SH-SY5Y (cell line): ENCODE measurements at regions not wholly inside any gene's neighbourhood (a gene's known extent, or its start where the extent isn't known, plus 50 kb on each side); places are given as distances from the start of the nearest gene placed in this dataset.

Source experiments
- GATA2 ChIP-seq: IDR thresholded peaks from 2 replicates; pipeline ENCODE4 v1.6.1; 2011; ENCODE audit warnings: mild to moderate bottlenecking, low read depth, low read length
- GATA3 ChIP-seq: IDR thresholded peaks from 2 replicates; pipeline ENCODE4 v1.6.1; 2011; ENCODE audit warnings: low read depth, mild to moderate bottlenecking, low read length, moderate library complexity

DNA sequence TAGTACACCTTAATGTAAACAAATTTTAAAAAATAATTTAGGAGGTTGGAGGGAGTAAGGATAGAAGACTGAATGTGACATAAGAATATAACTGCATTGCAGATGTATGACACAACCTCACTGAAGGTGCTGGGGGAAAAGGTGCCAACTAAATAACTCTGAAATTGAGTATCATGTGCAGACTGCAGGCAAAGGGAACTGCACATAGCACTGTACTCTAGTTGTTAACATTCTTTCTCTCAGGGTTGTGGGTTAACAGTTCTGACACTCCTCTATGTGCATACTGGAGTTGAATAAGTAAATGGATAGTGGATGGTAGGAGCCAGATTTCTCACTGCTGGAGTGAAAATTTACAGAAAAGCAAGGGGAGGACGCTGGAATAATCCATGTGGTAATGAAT, 451.9 kb upstream of the CDH4 start:
- TF ChIP-seq GATA3 (no peak), GATA2 (no peak)

DNA sequence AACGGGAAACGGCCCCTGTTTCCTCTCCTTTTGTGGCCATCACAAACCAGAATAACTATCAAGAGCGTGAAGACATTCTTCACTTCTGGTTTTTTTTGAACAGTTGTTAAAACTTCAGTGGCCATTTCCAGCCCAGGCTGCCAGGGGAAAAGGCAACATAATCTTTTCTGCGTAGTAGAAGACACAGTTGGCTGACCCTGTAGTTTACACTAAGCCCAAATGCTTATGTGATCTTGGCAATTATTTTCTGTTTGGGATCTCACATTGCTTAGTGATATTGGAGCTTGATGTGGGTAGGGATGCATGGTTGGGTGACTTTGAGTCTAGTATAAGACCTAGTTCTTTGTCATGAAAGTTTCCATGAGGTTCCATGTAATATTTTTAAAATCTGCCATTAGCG, 449.4 kb upstream of the CDH4 start:
- TF ChIP-seq GATA2 (no peak), GATA3 (no peak)

DNA sequence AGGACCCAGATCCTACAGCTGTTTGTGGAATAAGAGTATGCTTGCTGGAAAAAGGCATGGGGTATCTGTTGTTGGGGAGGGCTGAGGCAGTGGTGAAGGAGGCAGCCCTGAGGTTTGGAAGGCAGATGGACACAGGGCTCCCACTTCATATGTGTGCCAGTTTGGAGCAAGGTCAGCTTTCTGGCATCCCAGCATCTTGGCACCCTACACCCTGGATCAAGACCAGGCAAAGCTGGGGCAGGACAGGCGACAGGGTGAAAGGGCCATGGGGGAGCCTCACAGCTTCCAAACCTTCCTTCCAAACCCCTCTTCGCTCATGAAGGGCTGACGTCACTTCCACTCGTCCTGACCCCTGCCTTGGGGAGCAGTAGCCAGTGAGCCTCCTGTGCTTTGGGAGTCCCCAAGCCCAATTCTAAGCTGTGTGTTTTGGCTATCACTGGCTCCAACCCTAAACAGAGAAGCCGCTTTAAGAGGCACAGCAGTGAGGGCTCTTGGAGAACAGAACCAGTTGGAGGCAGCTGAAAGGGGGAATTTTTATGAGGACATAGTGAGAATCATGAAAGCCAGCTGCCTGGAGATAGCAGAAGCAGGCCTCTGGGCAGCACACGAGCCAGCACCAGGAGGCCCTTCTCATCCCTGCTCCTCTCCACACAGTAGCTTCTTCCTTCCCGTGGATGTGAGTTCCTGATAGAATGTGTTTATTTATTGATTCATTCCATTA, 448.6 kb upstream of the CDH4 start:
- no peak for TF ChIP-seq GATA2
- no peak for TF ChIP-seq GATA3

DNA sequence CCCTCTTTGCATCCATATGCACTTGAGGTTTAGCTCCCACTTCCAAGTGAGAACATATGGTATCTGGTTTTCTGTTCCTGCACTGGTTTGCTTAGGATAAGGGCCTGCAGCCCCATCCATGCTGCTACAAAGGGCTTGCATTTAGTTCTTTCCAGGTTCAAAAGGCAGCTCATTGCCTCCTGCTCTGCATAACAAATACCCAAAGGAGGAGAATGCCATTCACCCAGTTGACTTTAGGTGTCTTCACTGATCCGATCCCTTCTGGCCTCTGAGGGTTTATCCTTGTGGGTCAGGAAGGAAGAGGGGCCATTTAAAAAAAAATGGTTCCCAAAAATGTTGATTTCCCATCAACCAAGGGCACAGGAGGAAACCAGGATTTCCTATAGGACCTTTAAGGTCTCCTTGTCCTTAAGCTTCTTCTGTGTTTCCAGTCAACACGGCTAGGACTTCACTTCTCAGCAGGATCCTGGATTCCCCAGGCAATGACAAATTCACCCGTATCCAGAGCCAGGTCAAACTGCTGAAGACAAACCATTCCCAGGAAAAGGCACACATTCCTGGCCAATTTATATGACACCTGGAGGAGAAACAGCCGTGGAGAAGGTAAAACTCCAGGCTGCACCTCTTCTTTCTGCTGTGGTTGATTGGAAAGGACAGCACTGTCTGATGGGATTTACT, 447.7 kb upstream of the CDH4 start:
- TF ChIP-seq GATA2 (no peak), GATA3 (no peak)

DNA sequence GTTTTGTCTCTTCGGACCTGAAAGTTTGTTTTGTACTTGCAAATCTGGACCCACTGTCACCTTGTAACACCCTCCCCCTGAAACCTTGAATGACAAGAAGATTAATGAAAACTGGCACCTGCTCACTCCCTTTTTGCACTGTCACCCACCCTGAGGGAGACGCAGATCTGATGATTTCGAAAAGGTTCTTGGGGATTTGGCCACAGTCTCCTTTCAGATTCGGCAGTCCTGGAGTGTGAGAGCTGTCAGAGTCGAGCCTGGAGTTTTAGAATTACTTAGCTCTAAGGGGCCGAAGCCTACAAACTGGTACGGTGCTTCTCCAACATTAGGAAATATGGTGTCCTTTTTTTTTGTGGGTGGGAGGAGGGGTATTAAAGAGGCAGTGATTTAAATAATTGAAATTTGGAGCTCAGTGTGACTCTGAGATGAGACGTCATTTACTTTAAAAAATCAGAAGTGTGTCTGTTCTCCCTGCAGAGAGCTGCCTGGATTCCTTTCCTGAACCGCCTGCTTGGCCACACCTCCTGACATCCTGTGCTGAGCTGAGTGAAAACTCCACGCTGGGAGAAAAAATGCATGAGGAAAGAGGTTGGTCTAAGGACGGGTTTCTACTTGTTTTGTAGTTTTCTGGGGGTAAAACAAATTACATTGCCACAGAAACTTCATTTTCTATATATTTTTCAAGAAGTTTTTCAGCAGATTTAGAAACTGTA, 447.0 kb upstream of the CDH4 start:
- TF ChIP-seq GATA2, result no peak
- TF ChIP-seq GATA3, result no peak

DNA sequence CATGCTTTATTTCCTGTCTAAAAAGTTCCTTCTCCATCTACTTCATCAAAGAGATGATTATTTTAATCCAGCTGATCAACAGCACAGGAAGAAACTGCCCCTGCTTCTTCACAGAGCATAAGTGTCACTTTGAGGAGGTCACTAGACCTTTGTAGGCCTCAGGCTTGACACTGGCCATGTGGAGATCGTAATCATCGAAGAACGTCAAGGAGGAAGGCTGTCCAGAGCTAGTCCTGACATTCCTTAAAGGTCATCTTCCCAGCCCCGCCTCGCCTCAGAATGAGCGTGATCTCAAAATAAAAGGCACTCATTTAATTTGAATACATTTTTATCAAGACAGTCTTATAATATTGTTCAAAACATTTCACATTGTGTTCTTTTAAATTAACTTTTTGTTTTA, 445.7 kb upstream of the CDH4 start:
- TF ChIP-seq GATA3 (no peak), GATA2 (no peak)

DNA sequence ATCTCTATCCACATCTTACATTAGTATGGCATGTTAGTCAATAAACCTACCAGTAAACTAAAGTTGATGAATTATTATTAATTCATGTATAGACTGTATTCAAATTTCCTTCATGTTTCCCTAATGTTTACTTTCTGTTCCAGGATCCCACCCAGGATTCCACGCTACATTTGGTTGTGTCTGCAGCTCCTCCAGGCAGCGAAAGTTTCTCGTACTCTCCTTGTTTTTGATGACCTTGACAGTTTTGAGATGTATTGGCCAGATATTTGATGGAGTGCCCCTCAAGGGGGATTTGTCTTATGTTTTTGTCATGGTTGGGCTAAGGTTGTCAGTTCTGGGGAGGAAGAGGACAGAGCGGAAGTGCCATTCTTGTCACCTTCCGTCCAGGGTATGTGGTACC, 445.2 kb upstream of the CDH4 start:
- TF ChIP-seq GATA2 (no peak), GATA3 (no peak)

DNA sequence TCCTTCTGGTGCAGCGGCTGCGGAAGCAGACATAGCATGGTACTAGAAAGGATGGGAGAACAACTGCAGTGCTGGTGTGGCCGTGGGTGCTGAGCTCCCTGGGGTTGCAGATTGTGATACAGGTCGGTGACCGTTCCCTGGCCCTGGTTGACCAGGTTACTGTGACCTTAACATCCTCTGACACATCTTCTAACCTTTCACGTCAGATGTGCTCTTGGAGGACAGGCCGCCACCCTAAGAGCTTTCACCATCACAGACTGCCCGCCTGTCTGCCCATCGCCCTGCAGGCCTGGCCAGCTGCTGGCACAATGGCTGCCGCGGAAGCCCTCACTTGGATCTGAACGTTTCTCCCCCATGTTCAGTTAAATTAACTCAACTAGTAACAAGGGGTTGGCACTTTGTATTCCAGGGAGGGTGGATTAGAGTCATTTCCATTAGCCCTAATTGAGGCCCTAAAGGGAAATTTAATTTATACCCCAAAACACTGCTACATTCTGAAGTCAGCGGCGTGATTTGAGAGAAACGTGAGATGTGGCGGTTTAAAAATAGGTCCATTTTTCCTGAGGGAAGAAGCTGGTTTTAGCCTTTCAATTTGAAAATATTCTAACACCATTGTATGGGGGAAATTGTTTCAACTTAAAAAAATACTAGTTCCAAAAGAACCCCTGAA, 443.9 kb upstream of the CDH4 start:
- TF ChIP-seq GATA2 (no peak), GATA3 (no peak)

DNA sequence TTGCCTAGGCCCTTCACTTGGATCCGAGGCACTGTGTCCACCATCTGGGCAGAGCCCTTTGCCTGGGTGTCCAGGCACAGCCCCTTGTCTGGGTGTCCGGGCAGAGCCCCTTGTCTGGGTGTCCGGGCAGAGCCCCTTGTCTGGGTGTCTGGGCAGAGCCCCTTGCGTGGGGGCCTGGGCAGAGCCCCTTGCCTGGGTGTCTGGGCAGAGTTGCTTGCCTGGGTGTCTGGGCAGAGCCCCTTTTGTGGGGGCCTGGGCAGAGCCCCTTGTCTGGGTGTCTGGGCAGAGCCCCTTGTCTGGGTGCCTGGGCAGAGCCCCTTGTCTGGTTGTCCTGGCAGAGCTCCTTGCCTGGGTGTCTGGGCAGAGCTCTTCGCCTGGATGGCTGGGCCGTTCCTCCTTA, 443.4 kb upstream of the CDH4 start:
- TF ChIP-seq GATA3 (no peak), GATA2 (no peak)

DNA sequence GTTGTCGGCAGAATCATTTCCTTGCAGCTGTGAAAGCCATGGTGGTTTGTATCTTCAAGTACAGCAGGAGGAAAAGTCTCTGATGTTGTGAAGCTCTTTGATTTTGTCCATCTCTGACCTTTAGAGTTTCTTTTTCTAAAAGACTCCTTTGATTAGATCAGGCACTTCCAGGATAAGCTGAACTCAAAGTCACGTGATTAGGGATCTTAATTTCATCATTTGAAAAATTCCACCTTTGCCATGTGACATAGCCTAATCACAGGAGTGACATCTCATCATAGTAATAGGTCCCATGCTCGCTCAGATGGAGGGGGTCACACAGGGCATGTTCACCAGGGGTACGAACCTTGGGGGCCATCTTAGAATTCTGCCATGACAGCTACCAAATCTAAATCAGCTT, 441.5 kb upstream of the CDH4 start:
- TF ChIP-seq GATA3 (no peak), GATA2 (no peak)

DNA sequence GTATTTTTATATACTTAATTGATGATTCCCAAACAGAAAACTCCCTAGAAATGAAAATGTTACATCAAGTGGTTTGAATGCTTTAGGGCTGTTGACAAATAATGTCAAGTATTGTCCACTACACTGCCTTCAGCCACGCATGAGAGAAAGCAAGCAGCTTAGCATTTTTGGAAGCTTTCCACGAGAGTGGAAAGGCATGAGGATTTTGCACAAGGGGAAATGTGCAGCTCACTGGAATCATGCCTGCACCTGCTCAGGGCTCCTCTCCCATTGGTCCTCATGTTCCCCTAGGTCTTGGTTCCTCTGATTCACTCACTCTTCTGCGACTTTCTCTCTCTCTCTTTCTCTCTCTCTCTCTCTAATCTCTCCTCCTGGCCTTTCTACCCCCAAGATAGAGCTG, 439.5 kb upstream of the CDH4 start:
- TF ChIP-seq GATA3 (no peak), GATA2 (no peak)

DNA sequence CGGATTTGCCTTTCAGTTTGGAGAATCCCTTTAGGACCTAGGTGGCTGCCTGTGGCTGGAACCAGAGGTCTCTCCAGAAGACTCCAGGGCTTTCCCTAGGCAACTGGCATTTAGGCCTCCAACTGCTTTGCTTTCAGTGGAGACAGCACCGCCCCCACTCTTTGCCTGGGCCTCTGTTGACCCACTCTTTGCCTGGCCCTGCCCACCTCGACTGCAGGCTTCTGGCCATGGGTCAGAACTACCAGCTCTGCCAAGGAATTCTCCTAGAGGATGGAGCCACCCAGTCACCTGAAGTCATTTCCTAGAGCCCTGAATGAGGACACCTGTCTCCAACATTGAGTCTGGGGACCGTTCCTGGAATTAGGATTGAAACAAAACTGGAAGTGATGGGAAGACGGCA, 439.0 kb upstream of the CDH4 start:
- TF ChIP-seq GATA2, result no peak
- no peak for TF ChIP-seq GATA3

DNA sequence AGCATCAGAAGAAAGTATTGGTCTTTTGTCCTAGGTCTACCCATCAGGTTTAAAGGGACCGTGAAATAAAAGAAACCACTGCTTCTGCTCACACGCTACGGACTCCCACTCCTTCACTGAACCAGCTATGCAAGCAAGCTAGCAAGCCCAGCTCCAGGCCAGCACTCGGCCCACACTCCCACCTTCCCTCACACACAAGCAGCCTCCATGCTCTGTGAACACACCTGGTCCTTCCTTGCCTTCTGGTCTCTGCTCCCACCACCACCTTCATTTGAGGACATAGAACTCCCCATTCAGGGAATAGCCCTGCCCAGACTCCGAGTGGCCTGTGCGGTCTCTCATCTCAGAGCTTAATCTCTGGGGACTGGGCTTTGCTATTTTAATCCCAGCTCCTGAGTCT, 436.4 kb upstream of the CDH4 start:
- TF ChIP-seq GATA3, result no peak
- TF ChIP-seq GATA2, result no peak

DNA sequence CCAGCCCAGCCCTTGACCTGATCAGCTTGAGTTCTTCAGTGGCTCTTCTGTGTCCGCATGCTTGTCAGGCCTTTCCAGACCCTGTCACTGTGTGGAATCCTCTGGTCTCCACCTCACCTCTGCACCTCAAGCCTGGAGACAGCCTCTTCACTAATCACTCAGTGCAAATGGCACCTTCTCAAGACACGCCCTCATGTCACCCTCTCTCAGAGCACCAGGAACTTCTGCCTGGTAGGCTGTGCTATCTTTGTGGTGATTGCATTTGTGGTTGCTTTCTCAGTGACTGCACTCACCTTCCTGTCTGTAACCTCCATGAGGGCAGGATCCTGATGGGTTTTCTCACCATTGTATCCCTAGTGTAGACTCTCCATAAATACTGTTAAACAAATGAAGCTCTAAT, 435.2 kb upstream of the CDH4 start:
- TF ChIP-seq GATA3 (no peak), GATA2 (no peak)

DNA sequence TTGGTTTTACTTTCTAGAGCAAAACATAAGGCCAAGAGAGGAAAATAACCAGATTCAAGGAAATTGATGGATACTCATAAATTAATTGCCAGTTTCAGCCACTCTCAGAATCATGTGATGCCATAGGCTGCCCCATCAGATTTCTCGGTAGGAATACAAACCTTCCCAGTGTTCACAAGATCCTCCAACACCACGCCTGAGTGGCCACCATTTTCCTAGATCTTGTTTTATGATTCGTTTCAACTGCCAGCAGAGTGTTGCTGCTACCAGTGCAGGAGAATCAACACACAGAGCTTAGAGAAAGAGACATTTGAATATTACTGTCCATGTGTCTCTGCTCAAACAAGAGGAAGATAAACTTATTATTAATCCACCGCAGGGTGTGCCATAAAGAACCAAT, 434.2 kb upstream of the CDH4 start:
- no peak for TF ChIP-seq GATA3

DNA sequence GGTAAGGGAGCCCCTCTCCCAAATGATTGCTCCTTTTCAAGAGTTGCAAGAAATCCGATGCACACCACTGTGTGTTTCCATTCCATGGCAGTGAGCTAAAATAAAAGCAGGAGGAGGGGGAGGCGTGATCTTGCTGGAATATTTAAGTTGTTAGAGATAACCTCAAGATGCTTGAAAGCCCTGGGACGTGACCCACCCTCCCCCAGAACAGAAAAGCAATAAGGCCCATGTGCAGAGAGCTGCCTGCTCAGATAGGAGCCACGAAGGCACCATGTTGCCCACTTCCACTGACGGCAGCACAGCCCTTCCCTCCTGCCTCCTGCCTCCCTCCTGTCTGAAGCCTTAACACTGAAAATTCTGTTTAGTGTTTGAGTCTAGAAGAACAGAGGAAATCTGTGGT, 432.6 kb upstream of the CDH4 start:
- TF ChIP-seq GATA2 (no peak), GATA3 (no peak)

DNA sequence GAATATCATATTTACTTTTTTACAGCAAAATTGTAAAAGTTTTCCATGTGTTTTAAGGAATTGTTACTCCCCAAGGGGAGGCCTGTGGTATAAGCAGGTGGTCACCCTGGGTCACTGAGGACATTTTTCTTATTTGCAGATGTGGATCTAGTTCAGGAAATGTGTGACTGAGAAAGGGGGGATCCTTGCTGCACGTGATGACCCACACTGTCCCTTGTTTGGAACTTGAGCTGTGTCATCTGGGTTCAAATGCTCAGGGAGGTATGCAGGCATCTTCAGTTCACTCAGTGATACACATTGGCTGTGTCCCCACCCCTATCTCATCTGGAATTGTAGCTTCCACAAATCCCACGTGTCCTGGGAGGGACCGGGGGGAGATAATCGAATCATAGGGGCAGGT, 431.9 kb upstream of the CDH4 start:
- TF ChIP-seq GATA2 (no peak), GATA3 (no peak)
